HG03460 (cell line): ENCODE measurements at regions not wholly inside any gene's neighbourhood (a gene's known extent, or its start where the extent isn't known, plus 50 kb on each side); places are given as distances from the start of the nearest gene placed in this dataset.

Source experiments
- ATAC-seq: cut with Tn5 transposase; IDR thresholded peaks from one replicate; pipeline ENCODE4 v1.9.1; 2021; ENCODE audit not compliant: unreplicated experiment

DNA sequence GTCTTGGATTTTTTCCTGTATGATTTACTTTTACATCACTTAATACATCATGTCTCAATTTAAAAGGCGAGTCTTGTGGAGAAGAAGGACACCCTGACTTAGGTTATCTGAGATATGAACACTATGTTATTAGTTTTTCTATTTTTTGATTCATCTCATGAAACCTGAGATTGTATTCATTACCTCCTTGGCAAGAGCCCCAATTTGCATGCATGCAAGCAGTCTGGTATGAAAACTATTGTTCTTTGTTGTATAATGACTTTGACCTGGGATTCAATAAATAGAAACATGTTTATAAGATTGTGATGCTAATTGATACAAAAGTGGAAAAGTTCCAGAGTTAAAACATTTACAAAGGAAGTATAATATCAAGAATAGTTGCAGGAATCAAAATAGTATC lies 576.1 kb downstream of the NOVA1 start:
- ATAC-seq: no peak

GRCh38 chr14:26017270-26017669 lies 580.6 kb downstream of the NOVA1 start:
- ATAC-seq: no peak

DNA sequence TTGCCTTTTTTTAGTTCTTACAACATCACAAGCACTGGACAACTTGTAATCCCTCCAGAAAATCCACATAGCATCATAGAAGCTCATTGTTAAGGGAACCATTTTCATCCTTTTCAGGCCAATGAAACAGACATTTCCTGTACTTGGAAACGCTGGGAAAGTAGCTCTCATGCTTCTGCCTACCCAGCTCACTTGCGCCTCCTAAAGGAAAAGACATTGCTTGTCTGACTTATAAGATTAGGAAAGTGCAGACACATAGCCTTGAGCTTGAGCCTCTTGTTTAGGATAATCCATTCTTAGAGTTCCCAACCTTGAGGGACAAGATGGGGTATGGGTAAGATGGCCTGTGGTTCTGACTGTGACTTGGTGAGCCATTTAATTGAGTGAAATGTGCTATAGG lies 589.5 kb downstream of the NOVA1 start:
- no peak for ATAC-seq

- ATAC-seq: no peak
Observed at GRCh38 chr14:26004342-26004741, 593.5 kb downstream of the NOVA1 start.

DNA sequence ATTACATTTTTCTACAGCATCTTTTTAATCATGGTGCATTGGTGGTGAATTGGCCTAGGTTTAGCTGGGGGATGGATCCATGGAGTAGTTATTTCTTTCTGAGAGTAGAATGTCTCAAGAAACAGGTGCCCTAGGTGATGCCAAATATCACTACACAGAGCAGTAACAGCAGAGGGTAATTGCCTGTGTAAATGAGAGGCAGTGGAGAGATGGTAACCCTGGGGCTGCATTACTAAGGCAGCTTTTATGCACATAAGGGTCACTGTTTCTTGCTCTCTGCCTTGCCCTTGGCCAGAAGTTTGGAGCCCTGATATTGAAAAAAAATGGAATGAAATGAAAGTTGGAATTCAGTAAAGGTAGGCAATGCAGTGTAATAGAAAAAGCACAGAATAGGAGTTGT lies 604.0 kb downstream of the NOVA1 start:
- no peak for ATAC-seq

DNA sequence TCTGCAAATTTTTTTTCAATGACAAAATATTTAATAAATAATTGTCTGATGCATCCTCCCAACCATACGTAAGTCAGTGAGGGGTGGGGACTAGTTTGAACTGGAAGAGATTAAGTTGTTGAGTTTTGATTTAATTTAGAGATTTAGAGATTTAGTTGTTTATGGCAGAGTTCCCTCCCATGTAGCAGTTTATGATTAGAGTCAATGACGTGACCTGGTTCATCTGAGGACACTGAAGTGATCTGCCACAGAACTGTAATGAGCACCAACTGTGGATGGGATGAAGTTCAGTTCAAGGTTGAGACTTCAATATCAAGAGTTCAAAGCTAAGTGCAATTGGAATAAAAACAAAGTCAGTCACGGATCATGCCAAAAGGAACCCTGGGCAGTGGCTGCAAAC lies 609.3 kb downstream of the NOVA1 start:
- no peak for ATAC-seq

DNA sequence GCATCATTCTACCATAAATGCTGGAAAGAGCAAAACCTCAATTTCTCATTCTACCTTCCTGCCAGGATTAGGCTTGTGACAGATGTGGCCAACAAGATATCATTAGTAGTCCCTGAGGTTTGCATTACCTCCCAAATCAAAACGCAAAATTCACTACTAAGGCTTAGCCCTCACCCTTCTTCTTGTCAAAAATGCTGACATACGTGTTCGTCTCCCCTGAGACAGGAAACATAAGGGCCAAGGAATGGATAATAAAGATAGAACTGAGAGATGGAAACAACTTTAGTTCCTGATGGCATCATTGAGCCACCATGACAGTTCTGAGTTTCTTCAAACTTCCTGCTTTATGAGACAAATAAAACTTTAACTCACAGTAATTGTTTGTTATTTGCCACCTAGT lies 642.1 kb downstream of the NOVA1 start:
- no peak for ATAC-seq

DNA sequence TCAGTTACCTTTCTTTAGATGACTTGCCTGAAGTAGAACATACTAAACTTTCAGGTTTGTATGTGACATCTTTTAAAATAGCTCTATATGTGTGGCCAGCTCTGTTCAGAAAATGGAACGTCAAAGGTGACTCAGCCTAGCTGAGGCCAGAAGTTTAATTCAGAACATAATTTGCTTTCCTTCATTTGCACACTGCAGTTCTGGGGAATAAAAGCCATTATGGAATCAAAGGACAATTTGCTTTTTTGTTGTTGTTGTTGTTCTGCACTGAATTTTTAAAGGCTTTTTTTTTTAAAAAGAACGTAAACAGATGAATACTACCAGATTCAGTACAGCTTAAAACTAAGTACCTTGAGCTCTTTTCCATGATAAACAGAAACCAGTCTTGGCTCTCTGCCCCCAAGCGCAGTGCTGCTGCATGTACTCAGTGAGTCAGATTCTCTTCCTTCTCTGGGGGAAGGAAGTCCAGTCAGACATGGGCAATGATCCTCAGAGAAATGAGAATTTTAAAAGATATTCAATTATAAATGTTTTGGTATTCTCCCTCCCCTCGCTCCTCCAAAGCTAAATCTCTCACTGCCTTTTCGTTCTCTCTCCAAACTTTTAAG lies 644.2 kb downstream of the NOVA1 start:
- ATAC-seq: no peak

GRCh38 chr14:25945746-25946145 lies 652.1 kb downstream of the NOVA1 start:
- no peak for ATAC-seq

DNA sequence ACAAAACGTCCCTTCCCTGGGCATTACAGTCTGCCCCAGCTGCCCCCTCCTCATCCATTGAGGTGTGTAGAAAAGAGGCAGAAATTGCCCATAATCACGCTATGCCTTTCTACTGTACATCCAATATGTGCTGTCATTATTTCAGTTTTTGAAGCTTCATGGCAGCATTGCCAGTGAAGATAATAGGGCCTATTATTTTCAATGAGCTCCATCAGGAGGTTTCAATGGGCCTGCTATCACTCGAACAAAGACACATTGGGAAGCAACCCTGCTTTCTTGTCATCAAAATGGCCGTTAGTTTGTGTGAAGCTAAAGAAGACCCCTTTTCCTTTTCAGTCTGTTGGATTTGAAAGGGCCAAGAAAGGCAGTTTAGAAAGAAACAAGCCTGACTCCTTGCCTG lies 653.8 kb downstream of the NOVA1 start:
- no peak for ATAC-seq

DNA sequence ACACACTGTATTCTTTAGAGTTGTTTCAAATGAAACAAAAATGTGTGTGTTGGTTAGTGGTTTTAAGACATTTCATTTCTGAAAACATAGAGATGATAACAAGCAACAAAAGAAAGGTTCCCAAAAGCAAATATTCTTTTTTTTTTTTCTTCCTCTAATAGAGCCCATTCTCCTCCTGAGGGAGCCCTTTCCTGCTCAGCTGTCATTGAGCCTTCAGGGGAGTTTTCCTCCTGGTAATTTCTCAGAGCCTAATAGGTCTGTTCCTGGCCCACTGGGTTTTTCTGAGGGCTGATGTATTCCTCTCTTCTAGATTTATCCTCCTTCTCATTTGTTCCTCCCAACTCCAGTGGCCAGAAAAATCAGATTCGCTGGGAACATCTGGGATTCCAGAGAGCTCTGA lies 654.5 kb downstream of the NOVA1 start:
- ATAC-seq: no peak

DNA sequence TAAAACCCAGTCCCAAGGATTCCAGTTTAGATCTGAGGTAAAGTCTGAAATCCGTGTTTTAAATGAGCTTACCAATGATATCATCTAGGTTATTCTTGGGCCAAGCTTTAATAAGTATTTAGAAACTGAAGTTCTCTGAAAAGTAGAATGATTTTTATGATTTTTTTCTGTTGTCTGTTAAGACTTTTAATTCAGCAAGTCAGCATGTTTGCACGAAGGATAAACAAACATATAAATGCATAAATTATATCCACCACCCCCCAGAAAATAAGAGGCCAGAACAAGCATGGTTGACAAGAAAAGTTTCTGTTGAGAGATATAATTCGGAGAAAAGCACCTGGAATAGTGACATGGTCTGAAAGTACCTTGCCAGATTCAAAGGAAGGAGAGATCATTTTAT lies 655.7 kb downstream of the NOVA1 start:
- ATAC-seq: no peak

DNA sequence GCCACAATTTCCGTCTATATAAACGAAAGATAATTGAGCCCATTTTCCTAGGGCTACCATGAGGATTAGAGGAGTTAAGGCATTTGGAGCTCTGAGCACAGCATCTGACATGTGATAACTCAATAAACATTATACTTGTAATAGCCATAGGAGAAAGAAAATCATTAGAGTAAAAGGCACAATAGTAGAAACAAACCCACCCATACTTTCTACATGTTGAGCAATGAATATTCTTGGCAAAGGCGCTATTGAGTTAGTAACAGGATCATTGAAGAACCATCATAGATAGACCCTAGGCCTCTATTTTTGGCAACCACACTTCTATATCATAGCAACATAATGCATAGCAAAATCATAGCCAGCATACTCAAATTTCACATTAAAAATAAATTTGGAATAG lies 664.1 kb downstream of the NOVA1 start:
- no peak for ATAC-seq

GRCh38 chr14:25929881-25930615 lies 667.8 kb downstream of the NOVA1 start:
- ATAC-seq: no peak

DNA sequence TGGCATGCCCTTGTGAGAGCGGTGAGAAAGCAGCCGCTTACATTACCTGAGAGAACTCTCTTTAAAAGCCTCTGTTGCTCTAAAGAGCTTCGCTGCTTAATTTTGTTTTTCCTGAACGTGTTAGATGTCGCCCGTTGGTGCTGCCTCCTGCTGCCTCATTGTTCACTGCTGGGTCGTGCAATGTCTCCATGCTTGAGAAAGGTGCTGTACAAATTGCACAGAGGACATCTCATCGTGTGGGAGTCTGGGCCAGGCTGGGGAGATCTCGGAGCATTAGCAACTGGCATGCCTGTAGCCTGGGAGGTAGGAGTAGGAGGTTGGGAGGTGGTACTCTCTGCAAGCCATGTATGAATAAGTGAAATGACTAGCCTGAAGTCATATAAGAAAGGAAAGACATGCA lies 686.0 kb downstream of the NOVA1 start:
- ATAC-seq: no peak

GRCh38 chr14:25909045-25909747 lies 688.6 kb downstream of the NOVA1 start:
- ATAC-seq: no peak

DNA sequence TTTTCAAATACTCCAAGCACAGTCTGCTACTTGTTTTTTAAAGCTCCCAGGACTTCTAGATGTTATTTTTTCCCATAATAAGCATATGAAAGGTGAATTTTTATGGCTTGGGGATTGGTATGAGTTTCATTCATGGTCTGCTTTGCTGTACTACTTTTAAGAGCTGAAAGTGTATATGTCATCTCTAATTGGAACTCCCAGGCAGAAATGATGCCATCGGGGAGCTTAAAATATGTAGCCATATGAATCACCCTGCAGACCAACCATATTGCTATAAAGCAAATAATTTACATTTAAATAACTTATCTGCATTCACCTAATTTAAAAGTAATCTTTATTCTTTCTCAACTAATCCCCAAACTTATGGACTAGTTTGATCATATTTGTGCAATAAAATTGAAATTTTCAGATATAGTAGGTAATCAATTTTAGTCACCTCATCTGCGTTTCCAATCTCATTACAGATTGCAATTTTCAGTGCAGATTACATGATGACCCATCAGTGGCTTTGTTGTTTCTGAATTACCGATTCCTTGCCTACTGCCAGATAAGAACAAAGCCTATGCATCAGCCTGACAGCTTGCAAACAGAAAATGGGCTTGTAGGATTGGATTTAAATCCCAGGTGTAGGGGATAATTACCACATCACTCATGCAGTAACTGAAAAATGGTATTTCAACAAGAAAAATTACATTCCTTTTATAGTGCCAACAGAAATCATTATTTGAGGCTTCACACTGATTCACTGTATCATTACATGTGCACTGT lies 689.4 kb downstream of the NOVA1 start:
- ATAC-seq: no peak

DNA sequence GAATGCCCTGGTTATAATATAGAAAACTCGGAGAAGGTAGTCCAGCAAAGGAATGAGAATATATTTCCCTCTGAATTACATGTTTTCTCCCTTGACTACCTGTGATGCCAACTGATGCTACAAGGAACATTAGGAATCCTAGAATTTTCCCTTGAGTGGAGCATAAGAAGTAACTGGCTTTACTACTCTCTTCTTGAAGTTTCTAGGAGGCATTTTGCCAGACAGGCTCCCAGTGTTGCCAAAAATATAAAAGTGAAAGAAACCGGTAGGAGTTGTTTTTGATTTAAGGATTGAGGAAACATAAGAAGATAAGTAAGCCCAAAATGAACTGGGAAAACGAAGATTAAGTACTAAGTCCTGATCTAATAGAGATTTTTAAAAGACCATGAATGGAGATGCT lies 693.4 kb downstream of the NOVA1 start:
- ATAC-seq: no peak

- ATAC-seq: no peak
Observed at GRCh38 chr14:25899197-25899596, 698.6 kb downstream of the NOVA1 start.

DNA sequence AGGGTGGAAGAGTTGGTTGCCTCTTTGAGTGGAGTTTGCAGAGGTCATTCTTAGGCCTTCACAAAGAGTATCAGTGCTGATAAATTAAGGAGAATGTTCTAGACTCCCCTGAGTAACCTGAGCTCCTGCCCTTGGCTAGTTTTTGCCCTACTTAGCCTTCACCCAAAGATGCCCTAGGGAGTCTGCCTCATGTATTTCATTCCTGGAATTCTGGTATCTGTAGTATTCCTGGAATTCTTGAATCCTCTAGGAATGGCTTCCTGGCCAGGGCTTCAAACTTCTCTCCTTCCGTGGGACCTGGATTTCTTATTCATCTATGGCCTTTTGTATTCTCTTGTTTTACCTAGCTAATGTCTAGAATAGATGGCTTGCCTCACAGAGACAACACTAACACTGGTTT lies 701.1 kb downstream of the NOVA1 start:
- ATAC-seq: no peak

GRCh38 chr14:25895740-25896139 lies 702.1 kb downstream of the NOVA1 start:
- ATAC-seq: no peak
